ENCODE measurements at regions not wholly inside any gene's neighbourhood (a gene's known extent, or its start where the extent isn't known, plus 50 kb on each side); places are given as distances from the start of the nearest gene placed in this dataset.

DNA sequence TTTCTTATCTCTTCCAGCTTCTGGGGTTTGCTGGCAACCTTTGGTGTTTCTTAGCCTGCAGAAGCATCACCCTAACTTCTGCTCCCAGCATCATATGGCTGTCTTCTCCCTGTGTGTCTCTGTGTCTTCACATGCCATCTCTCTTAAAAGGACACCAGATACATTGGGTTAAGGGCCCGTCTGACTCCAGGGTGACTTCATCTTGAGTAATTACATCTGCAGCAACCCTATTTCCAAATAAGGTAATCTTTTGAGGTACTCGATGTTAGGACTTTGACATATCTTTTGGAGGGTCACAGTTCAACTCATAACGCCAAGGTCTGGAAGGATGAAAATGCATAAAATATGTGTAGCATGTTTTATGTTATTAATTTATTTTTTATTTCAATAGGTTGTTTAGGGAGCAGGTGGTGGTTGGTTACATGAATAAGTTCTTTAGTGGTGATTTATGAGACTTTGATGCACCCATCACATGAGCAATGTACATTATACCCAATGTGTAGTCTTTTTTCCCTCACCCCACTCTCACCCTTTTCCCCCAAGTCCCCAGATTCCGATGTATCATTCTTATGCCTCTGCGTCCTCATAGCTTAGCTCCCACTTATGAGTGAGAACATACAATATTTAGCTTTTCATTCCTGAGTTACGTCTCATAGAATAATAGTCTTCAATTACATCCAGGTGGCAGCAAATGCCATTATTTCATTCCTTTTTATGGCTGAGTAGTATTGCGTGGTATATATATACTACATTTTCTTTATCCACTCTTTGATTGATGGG lies 131.1 kb downstream of the TBXT start:
- H3K9ac ChIP-seq (ENCODE audit: low read length) = no peak overlapping the region
- H3K9me3 ChIP-seq (ENCODE audit: insufficient read depth, low read depth, low read length) = no peaks in the 10 kb centered on the region
- H3K4me3 Mint-ChIP-seq (ENCODE audit: unreplicated experiment) = no peak overlapping the region
- peaks cover 6% of the 10 kb centered on the region for H3K9me3 Mint-ChIP-seq (ENCODE audit: unreplicated experiment)
- H3K4me1 ChIP-seq (ENCODE audit: insufficient read depth, low read length) = peaks cover 13% of the 10 kb centered on the region
- H3K27me3 Mint-ChIP-seq (ENCODE audit: low read depth, unreplicated experiment) = peaks cover 2% of the 10 kb centered on the region
- FAIRE-seq (no peak), DNase-seq (ENCODE audit: low read depth) (no peak)
- TF ChIP-seq, protein P1, sequence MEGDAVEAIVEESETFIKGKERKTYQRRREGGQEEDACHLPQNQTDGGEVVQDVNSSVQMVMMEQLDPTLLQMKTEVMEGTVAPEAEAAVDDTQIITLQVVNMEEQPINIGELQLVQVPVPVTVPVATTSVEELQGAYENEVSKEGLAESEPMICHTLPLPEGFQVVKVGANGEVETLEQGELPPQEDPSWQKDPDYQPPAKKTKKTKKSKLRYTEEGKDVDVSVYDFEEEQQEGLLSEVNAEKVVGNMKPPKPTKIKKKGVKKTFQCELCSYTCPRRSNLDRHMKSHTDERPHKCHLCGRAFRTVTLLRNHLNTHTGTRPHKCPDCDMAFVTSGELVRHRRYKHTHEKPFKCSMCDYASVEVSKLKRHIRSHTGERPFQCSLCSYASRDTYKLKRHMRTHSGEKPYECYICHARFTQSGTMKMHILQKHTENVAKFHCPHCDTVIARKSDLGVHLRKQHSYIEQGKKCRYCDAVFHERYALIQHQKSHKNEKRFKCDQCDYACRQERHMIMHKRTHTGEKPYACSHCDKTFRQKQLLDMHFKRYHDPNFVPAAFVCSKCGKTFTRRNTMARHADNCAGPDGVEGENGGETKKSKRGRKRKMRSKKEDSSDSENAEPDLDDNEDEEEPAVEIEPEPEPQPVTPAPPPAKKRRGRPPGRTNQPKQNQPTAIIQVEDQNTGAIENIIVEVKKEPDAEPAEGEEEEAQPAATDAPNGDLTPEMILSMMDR (IDR thresholded peaks at IDR 0.05; ENCODE audit: insufficient read depth, low read depth, low read length) = no peak
- TF ChIP-seq EZH2 (IDR thresholded peaks at IDR 0.05; ENCODE audit: insufficient read depth, low read length) = no peak
- no peak overlapping the region for H3K27ac Mint-ChIP-seq (ENCODE audit: unreplicated experiment)
- H3K4me3 ChIP-seq (ENCODE audit: insufficient read depth, low read depth, low read length) = no peak overlapping the region
- H3K36me3 ChIP-seq (ENCODE audit: insufficient read depth, low read length) = no peaks in the 10 kb centered on the region
- H3K4me2 ChIP-seq (ENCODE audit: low read length) = no peak overlapping the region
- H2AFZ ChIP-seq (ENCODE audit: low read depth, low read length) = peak overlapping the region; percentile 14
- H3K79me2 ChIP-seq (ENCODE audit: insufficient read depth, low read length) = no peaks in the 10 kb centered on the region
- H3K4me1 Mint-ChIP-seq (ENCODE audit: low read depth, unreplicated experiment) = peaks cover 7% of the 10 kb centered on the region
- H3K27ac ChIP-seq (ENCODE audit: low read depth, low read length) = peak overlapping the region; percentile 21
- H3K27me3 ChIP-seq (ENCODE audit: insufficient read depth, low read length) = no peaks in the 10 kb centered on the region
- H4K20me1 ChIP-seq (ENCODE audit: insufficient read depth, low read length) = no peaks in the 10 kb centered on the region
- H3K36me3 Mint-ChIP-seq (ENCODE audit: low read depth, unreplicated experiment) = no peaks in the 10 kb centered on the region

DNA sequence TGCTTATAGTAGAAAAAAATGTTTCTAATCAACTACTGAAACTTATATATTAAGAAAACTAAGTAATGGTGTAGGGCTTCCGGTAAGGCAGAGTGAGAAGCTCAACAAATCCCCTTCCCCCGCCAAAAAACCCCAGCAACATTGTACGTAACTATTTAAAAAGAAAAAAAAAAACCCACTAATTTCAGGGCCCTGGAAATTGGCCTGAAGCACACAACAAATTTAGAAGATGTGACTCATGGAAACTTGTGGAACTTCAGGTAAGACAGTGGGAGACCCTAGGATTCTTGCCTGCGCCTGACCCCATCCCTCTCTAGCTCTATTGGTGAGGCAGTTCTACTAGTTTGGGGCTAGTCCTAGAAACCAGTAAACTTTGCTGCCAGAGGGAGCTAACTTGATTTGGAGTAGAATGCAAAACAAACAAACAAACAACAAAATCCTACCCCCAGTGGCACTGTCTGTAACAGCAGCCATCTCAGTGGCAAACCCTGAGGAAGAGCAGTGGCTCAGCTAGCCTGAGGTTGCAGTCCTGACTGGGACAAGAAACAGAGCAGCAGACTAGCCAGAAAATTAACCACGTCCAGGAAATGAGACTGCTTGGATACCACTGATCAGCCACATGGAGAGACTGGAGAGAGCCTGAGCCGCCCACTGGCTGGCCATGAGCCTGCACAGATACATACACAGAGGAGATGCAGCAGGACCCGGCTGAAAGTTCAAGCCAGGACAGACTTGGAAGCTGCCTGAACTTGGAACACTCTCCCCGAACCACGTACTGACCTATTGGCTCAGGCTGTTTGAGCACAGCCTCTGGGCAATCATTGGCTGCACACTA lies 135.1 kb downstream of the TBXT start:
- no peaks in the 10 kb centered on the region for H3K79me2 ChIP-seq (ENCODE audit: insufficient read depth, low read length)
- H3K27me3 ChIP-seq (ENCODE audit: insufficient read depth, low read length) = no peaks in the 10 kb centered on the region
- DNase-seq (ENCODE audit: low read depth) = peak; percentile 81
- Mint-ChIP-seq H3K27ac (ENCODE audit: unreplicated experiment) (peak overlapping the region; percentile 6), H3K4me3 (ENCODE audit: unreplicated experiment) (no peak overlapping the region), H3K9me3 (ENCODE audit: unreplicated experiment) (peaks cover under 1% of the 10 kb centered on the region), H3K27me3 (ENCODE audit: low read depth, unreplicated experiment) (no peaks in the 10 kb centered on the region), H3K4me1 (ENCODE audit: low read depth, unreplicated experiment) (peaks cover 24% of the 10 kb centered on the region), H3K36me3 (ENCODE audit: low read depth, unreplicated experiment) (no peaks in the 10 kb centered on the region)
- H3K9me3 ChIP-seq (ENCODE audit: insufficient read depth, low read depth, low read length) = no peaks in the 10 kb centered on the region
- FAIRE-seq = no peak
- H2AFZ ChIP-seq (ENCODE audit: low read depth, low read length) = peak overlapping the region; percentile 53
- TF ChIP-seq, protein P1 (IDR thresholded peaks at IDR 0.05; ENCODE audit: insufficient read depth, low read depth, low read length) = peak; percentile 21
- no peak for TF ChIP-seq EZH2 (IDR thresholded peaks at IDR 0.05; ENCODE audit: insufficient read depth, low read length)
- H3K4me1 ChIP-seq (ENCODE audit: insufficient read depth, low read length) = peaks cover 20% of the 10 kb centered on the region
- H3K4me2 ChIP-seq (ENCODE audit: low read length) = peak overlapping the region; percentile 16
- H4K20me1 ChIP-seq (ENCODE audit: insufficient read depth, low read length) = no peaks in the 10 kb centered on the region
- H3K9ac ChIP-seq (ENCODE audit: low read length) = no peak overlapping the region
- no peak overlapping the region for H3K4me3 ChIP-seq (ENCODE audit: insufficient read depth, low read depth, low read length)
- H3K27ac ChIP-seq (ENCODE audit: low read depth, low read length) = no peak overlapping the region
- no peaks in the 10 kb centered on the region for H3K36me3 ChIP-seq (ENCODE audit: insufficient read depth, low read length)
